Activated B cell treated with CpG ODN at 0.5 μM for 24 hours (primary cell): ENCODE measurements at regions not wholly inside any gene's neighbourhood (a gene's known extent, or its start where the extent isn't known, plus 50 kb on each side); places are given as distances from the start of the nearest gene placed in this dataset.

Experiments used
- ATAC-seq: fragments of 200-7000 bp; cut with Tn5 transposase; one replicate; pipeline ENCODE4 v1.10.0; 2021; ENCODE audit warnings: low read depth, mild to moderate bottlenecking, moderate library complexity
- CTCF ChIA-PET: fragments of 350-600 bp; sonication (Branson Sonifier 250); formaldehyde crosslinking; loops from one replicate; lab custom pipeline; 2021; ENCODE audit warnings: antibody characterized with exemption; lab: Charles Lee
- POLR2A ChIA-PET: fragments of 350-600 bp; sonication (Branson Sonifier 250); formaldehyde crosslinking; loops from one replicate; lab custom pipeline; 2021; ENCODE audit warnings: antibody characterized with exemption; lab: Charles Lee
- DNase-seq: peaks from one replicate; pipeline ENCODE4 v3.0.0; 2022
- H3K27ac Mint-ChIP-seq: one replicate; pipeline ENCODE4 v1.8.0; 2020; ENCODE audit warnings: mixed read lengths
- H3K27me3 Mint-ChIP-seq: one replicate; pipeline ENCODE4 v1.8.0; 2021; ENCODE audit warnings: mixed read lengths
- H3K36me3 Mint-ChIP-seq: one replicate; pipeline ENCODE4 v1.8.0; 2021; ENCODE audit warnings: low read depth, mixed read lengths
- H3K4me1 Mint-ChIP-seq: one replicate; pipeline ENCODE4 v1.8.0; 2021; ENCODE audit warnings: mixed read lengths
- H3K4me3 Mint-ChIP-seq: one replicate; pipeline ENCODE4 v1.8.0; 2020; ENCODE audit warnings: mild to moderate bottlenecking, mixed read lengths
- H3K9me3 Mint-ChIP-seq: one replicate; pipeline ENCODE4 v1.8.0; 2020; ENCODE audit warnings: mixed read lengths
- intact Hi-C: fragments of 100-400 bp; cut with micrococcal nuclease; formaldehyde crosslinking; loops from one replicate; pipeline ENCODE4 v1.15.1; 2024
- TF ChIP-seq, protein P1 (sequence below): fragments of 200-600 bp; IDR thresholded peaks from one replicate; pipeline ENCODE4 v1.8.0; 2022; ENCODE audit warnings: antibody characterized with exemption, mild to moderate bottlenecking

DNA sequence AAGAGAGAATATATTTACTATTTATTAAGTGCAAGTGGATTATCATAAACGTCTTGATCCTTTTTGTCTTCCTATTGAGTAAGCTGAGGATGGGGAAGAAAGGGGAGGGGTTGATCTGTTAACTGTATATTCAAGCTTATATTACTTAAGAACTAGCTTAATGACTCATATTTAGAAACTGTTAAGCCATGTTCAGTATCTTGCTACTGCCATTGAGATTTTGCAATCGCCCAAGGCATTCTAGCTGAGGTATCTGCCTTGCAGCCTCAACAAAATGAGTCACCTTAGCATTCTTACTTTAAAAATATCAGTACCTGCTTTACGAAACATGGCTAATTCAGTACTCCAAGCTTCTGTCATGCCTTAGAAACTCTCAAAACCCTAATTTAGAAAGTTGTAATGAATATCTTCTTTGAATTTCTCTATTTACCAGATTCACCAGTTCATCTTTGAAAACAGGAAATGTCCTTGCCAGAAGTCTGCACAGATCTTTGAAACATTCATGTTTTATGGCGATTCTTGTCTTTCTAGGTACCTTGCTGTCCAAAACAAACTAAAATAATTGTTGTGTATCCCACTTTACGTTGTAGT, 76.1 kb downstream of the ALG10B start:
- Mint-ChIP-seq H3K9me3 (peaks cover 3% of the 10 kb centered on the region), H3K27me3 (no peaks in the 10 kb centered on the region), H3K36me3 (no peaks in the 10 kb centered on the region), H3K27ac (no peak overlapping the region), H3K4me1 (no peaks in the 10 kb centered on the region), H3K4me3 (no peak overlapping the region)
- CTCF ChIA-PET: no interaction called here
- intact Hi-C loops: no loop called here
- no peak for DNase-seq
- ATAC-seq: no peak
- POLR2A ChIA-PET: no interaction called here
- TF ChIP-seq, protein P1, sequence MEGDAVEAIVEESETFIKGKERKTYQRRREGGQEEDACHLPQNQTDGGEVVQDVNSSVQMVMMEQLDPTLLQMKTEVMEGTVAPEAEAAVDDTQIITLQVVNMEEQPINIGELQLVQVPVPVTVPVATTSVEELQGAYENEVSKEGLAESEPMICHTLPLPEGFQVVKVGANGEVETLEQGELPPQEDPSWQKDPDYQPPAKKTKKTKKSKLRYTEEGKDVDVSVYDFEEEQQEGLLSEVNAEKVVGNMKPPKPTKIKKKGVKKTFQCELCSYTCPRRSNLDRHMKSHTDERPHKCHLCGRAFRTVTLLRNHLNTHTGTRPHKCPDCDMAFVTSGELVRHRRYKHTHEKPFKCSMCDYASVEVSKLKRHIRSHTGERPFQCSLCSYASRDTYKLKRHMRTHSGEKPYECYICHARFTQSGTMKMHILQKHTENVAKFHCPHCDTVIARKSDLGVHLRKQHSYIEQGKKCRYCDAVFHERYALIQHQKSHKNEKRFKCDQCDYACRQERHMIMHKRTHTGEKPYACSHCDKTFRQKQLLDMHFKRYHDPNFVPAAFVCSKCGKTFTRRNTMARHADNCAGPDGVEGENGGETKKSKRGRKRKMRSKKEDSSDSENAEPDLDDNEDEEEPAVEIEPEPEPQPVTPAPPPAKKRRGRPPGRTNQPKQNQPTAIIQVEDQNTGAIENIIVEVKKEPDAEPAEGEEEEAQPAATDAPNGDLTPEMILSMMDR: no peak

DNA sequence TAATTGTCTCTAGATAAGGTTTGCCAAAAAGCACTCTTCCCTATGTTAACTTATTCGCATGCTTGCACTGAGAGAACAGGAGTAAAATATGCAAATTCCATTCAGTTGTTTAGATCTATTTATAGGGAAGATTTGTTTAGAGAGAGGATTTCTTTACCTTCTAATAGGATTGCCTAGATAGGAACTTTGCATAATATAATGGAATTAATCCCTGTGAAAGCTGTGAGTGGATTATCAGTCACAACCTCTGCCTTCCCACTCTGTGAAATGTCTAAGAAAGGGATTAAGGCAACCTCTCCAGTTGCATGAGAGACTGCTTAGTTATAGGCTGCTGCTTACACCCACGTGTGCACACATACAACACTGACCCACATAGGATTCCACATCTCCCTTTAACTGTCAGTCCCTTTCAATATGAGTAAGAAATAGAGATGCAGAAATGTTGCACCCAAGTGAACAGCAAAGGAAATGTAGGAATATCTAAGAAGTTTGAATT, 83.2 kb downstream of the ALG10B start:
- intact Hi-C loops: no loop called here
- ATAC-seq: no peak
- Mint-ChIP-seq H3K9me3 (peaks cover 11% of the 10 kb centered on the region), H3K4me1 (no peaks in the 10 kb centered on the region), H3K4me3 (no peak overlapping the region), H3K27me3 (no peaks in the 10 kb centered on the region), H3K36me3 (no peaks in the 10 kb centered on the region), H3K27ac (no peak overlapping the region)
- no peak for DNase-seq
- TF ChIP-seq, protein P1: no peak
- ChIA-PET CTCF (no interaction called here), POLR2A (no interaction called here)

DNA sequence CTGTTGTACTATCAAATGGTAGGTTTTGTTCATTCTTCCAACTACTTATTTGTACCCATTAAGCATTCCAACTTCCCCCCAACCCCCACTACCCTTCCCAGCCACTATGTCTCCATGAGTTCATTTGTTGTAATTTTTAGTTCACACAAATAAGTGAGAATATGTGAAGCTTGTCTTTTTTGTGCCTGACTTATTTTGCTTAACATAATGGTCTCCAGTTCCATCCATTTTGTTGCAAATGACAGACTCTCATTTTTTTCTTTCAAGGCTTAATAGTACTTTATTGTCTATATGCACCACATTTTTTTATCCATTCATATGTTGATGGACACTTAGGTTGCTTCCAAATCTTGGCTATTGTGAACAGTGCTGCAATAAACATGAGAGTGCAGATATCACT, 86.2 kb downstream of the ALG10B start:
- ChIA-PET CTCF (no interaction called here), POLR2A (no interaction called here)
- TF ChIP-seq, protein P1: no peak
- Mint-ChIP-seq H3K4me1 (no peaks in the 10 kb centered on the region), H3K4me3 (no peak overlapping the region), H3K27ac (no peak overlapping the region), H3K36me3 (no peaks in the 10 kb centered on the region), H3K27me3 (no peaks in the 10 kb centered on the region), H3K9me3 (peaks cover 7% of the 10 kb centered on the region)
- ATAC-seq (no peak), DNase-seq (no peak)
- intact Hi-C loops: no loop called here

DNA sequence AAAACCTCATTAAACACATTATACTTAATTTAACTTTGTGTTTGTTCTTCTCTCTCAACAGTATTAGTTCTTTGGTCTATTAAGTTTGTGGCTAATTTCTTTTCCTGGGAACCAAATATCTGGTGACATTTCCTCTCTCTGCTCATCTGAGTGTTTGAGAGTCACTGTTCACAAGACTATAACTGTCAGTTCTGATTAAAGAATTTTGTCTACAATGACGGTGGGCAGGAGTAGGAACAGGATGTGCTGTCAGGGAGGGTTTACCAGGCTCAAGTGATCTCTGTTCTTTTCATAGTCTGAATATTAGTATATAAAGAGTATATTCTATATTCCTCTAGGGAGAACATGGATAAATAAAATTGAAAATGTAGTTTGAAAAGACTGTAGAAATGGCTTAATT, 92.9 kb downstream of the ALG10B start:
- ChIA-PET CTCF (no interaction called here), POLR2A (no interaction called here)
- TF ChIP-seq, protein P1: no peak
- Mint-ChIP-seq H3K27ac (no peak overlapping the region), H3K27me3 (no peaks in the 10 kb centered on the region), H3K9me3 (peaks cover under 1% of the 10 kb centered on the region), H3K4me1 (no peaks in the 10 kb centered on the region), H3K4me3 (no peak overlapping the region), H3K36me3 (no peaks in the 10 kb centered on the region)
- intact Hi-C loops: no loop called here
- no peak for DNase-seq
- no peak for ATAC-seq

DNA sequence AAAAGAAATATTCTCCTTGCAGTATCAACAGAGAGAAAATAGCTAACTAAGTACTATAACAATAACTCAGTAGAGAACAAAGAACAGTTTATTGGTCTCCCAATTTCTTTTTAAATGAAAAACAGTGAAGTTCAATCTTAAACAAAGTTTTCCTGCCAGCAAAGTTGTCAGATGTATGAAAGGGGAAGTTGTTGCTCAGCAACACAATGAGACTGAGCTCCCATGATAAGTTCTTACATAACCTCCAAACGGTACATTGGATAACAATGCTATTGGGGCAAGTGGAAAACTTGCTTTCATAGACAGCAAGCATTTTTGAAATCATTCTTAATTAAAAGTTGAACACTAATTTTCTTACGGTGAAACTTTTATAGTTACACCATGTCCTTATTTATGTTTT, 94.9 kb downstream of the ALG10B start:
- no peaks in the 10 kb centered on the region for H3K36me3 Mint-ChIP-seq
- no peaks in the 10 kb centered on the region for H3K4me1 Mint-ChIP-seq
- intact Hi-C loops: no loop called here
- CTCF ChIA-PET: no interaction called here
- TF ChIP-seq, protein P1: no peak
- no peaks in the 10 kb centered on the region for H3K27me3 Mint-ChIP-seq
- H3K27ac Mint-ChIP-seq: no peak overlapping the region
- DNase-seq (no peak), ATAC-seq (no peak)
- POLR2A ChIA-PET: no interaction called here
- no peaks in the 10 kb centered on the region for H3K9me3 Mint-ChIP-seq
- H3K4me3 Mint-ChIP-seq: no peak overlapping the region
